ENCODE measurements at regions not wholly inside any gene's neighbourhood (a gene's known extent, or its start where the extent isn't known, plus 50 kb on each side); places are given as distances from the start of the nearest gene placed in this dataset.

DNA sequence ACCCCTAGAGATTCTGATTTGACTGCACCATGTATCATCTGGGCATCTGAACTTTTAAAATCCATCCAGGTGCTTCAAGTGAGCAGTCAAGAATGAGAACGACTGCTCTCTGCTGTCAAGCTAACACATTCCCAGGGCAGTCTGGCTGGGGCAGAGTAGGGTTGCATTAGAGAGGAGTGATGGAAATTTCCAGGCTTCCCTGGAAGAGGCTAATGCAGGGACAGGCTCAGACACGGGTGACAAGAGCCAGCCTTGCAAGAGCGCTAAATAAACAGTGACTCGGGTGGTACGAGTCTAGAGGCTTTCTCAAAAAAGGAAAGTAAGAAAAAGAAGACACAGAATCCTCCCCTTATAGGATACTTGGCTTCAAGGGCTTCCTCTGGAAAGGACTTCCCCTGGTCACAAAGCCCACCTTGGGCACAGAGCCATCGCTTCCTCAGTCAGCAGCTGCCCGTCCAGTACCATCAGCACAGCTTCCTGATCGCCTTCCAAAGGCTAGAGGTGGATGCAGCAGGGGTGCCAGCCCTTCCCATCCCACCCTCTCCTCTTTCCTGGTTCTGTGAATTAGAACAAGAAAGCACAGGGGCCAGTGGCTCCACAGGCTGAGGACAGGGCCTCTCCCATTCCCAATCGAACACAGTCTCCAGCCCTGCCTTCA, 177.4 kb upstream of the RREB1 start:
- Histone ChIP-seq H3K27ac (ENCODE audit: insufficient read length, low read depth, low read length) (no peak overlapping the region), H3K56ac (ENCODE audit: insufficient read length, low read depth, low read length) (no peak overlapping the region), H4K91ac (ENCODE audit: insufficient read length, low read depth, low read length) (no peak overlapping the region), H3K9me3 (ENCODE audit: control insufficient read depth, low read depth, low read length) (no peaks in the 10 kb centered on the region), H3K23me2 (ENCODE audit: insufficient read length, low read depth, low read length, poor library complexity, severe bottlenecking) (no peaks in the 10 kb centered on the region), H2BK12ac (ENCODE audit: insufficient read length, low read depth, low read length) (no peak overlapping the region), H2BK15ac (ENCODE audit: low read depth, low read length) (no peak overlapping the region), H4K5ac (ENCODE audit: insufficient read length, low read depth, low read length) (no peak overlapping the region), H3K9ac (ENCODE audit: extremely low read depth, insufficient read length, low read length) (no peak overlapping the region), H2BK20ac (ENCODE audit: low read depth, low read length, poor library complexity, severe bottlenecking) (no peak overlapping the region), H2AFZ (ENCODE audit: low read length) (no peak overlapping the region), H4K8ac (replicated peaks; ENCODE audit: insufficient read length, low read depth, low read length) (no peak overlapping the region), H3K23ac (ENCODE audit: insufficient read length, low read depth, low read length) (no peak overlapping the region), H4K20me1 (ENCODE audit: control insufficient read depth, insufficient read depth, insufficient read length) (no peaks in the 10 kb centered on the region), H3K14ac (ENCODE audit: insufficient read depth, low read length) (no peak overlapping the region), H2BK120ac (ENCODE audit: low read depth, low read length, poor library complexity, severe bottlenecking) (no peak overlapping the region), H2AK5ac (ENCODE audit: insufficient read length, low read length) (no peak overlapping the region), H3K18ac (ENCODE audit: insufficient read length, low read depth, low read length) (no peak overlapping the region), H3K79me1 (ENCODE audit: insufficient read depth, low read depth, low read length, poor library complexity, severe bottlenecking) (no peaks in the 10 kb centered on the region), H3K4ac (ENCODE audit: low read depth, low read length) (no peak overlapping the region), H3K4me2 (ENCODE audit: insufficient read depth, insufficient read length, low read length) (no peak overlapping the region), H3T11ph (ENCODE audit: low read length) (no peak overlapping the region), H3K79me2 (ENCODE audit: insufficient read depth, low read length) (no peaks in the 10 kb centered on the region), H3K27me3 (ENCODE audit: insufficient read depth, low read length) (no peaks in the 10 kb centered on the region), H3K4me1 (ENCODE audit: insufficient read depth, low read length) (no peaks in the 10 kb centered on the region), H2BK5ac (ENCODE audit: insufficient read length, low read length) (no peak overlapping the region)
- H3K9me3 Mint-ChIP-seq = no peaks in the 10 kb centered on the region; a peak in 2 of 5 replicates
- no peak overlapping the region for H3K4me3 Mint-ChIP-seq
- peaks cover 5% of the 10 kb centered on the region for H3K27me3 Mint-ChIP-seq (ENCODE audit: low read depth)
- no peak for DNase-seq
- no peaks in the 10 kb centered on the region for H3K36me3 Mint-ChIP-seq (ENCODE audit: insufficient read depth in 1 of 3, low read depth in 3 of 3)
- WGBS (ENCODE audit: extremely low coverage, insufficient read length, low lambda C conversion rate) = no CpG with 5 or more reads among the region's 9 CpGs
- TF ChIP-seq, protein P1, sequence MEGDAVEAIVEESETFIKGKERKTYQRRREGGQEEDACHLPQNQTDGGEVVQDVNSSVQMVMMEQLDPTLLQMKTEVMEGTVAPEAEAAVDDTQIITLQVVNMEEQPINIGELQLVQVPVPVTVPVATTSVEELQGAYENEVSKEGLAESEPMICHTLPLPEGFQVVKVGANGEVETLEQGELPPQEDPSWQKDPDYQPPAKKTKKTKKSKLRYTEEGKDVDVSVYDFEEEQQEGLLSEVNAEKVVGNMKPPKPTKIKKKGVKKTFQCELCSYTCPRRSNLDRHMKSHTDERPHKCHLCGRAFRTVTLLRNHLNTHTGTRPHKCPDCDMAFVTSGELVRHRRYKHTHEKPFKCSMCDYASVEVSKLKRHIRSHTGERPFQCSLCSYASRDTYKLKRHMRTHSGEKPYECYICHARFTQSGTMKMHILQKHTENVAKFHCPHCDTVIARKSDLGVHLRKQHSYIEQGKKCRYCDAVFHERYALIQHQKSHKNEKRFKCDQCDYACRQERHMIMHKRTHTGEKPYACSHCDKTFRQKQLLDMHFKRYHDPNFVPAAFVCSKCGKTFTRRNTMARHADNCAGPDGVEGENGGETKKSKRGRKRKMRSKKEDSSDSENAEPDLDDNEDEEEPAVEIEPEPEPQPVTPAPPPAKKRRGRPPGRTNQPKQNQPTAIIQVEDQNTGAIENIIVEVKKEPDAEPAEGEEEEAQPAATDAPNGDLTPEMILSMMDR (conservative IDR thresholded peaks at IDR 0.05) = no peak
- no peak overlapping the region for H3K27ac Mint-ChIP-seq
- H3K4me1 Mint-ChIP-seq = peaks cover 6 to 15% of the 10 kb centered on the region in 2 experiments; a peak in 3 of 4 replicates
